Neuronal stem cell (in vitro differentiated cells): ENCODE measurements at regions not wholly inside any gene's neighbourhood (a gene's known extent, or its start where the extent isn't known, plus 50 kb on each side); places are given as distances from the start of the nearest gene placed in this dataset.
A peak's percentile ranks its signal among the peaks of the same experiment; 100 is the strongest.

ENCODE experiments used
- DNase-seq: peaks from one replicate; pipeline ENCODE4 v3.0.0-alpha.2; 2013; ENCODE audit warnings: low spot score
- H2AFZ ChIP-seq: one replicate; pipeline ENCODE4 v1.6.1; 2013; ENCODE audit warnings: mild to moderate bottlenecking, low read length, inconsistent platforms
- H2AK5ac ChIP-seq: 2 replicates; pipeline ENCODE4 v1.6.1; 2013; ENCODE audit warnings: low read depth, mild to moderate bottlenecking, inconsistent platforms, low read length, moderate library complexity, mixed read lengths
- H2BK120ac ChIP-seq: 2 replicates; pipeline ENCODE4 v1.6.1; 2013; ENCODE audit warnings: low read depth, mild to moderate bottlenecking, inconsistent platforms, low read length, moderate library complexity, mixed read lengths
- H2BK12ac ChIP-seq: one replicate; pipeline ENCODE4 v1.6.1; 2013; ENCODE audit warnings: low read length, inconsistent platforms
- H2BK15ac ChIP-seq: 2 replicates; pipeline ENCODE4 v1.6.1; 2013; ENCODE audit warnings: mild to moderate bottlenecking, low read length, inconsistent platforms, mixed read lengths
- H2BK5ac ChIP-seq: one replicate; pipeline ENCODE4 v1.6.1; 2013; ENCODE audit warnings: inconsistent platforms, mild to moderate bottlenecking, low read length, moderate library complexity
- H3K14ac ChIP-seq: one replicate; pipeline ENCODE4 v1.6.1; 2013; ENCODE audit warnings: low read length, inconsistent platforms
- H3K18ac ChIP-seq: 2 replicates; pipeline ENCODE4 v1.6.1; 2013; ENCODE audit warnings: low read length, inconsistent platforms
- H3K23ac ChIP-seq: 2 replicates; pipeline ENCODE4 v1.6.1; 2013; ENCODE audit warnings: low read depth, mild to moderate bottlenecking, mixed read lengths, low read length, inconsistent platforms; ENCODE audit not compliant: poor library complexity
- H3K27ac ChIP-seq: replicated peaks from 3 replicates; pipeline ENCODE4 v1.5.1; 2013; ENCODE audit warnings: low read length, inconsistent platforms
- H3K27me3 ChIP-seq, 3 experiments: 2 replicates each; pipeline ENCODE4 v1.6.1; 2013; ENCODE audit warnings: low read length in 3 of 3, mild to moderate bottlenecking in 2 of 3, inconsistent platforms in 1 of 3, low read depth in 1 of 3, mixed read lengths in 1 of 3, moderate library complexity in 1 of 3; ENCODE audit not compliant: control insufficient read depth in 3 of 3, insufficient read depth in 3 of 3
- H3K36me3 ChIP-seq, 2 donors: replicated peaks in 1 of 2; 2 replicates each; pipeline ENCODE4 v1.6.1; 2013; ENCODE audit warnings: low read length in 2 of 2; ENCODE audit not compliant: control insufficient read depth in 2 of 2, insufficient read depth in 2 of 2
- H3K4ac ChIP-seq: 2 replicates; pipeline ENCODE4 v1.6.1; 2013; ENCODE audit warnings: inconsistent platforms, mild to moderate bottlenecking, low read length, moderate library complexity
- H3K4me1 ChIP-seq, 2 donors: 1 replicate in 1 of 2; 2 replicates in 1 of 2; pipeline ENCODE4 v1.6.1; 2013; ENCODE audit warnings: low read length in 2 of 2, low read depth in 1 of 2; ENCODE audit not compliant: control insufficient read depth in 2 of 2, insufficient read depth in 1 of 2
- H3K4me2 ChIP-seq: one replicate; pipeline ENCODE4 v1.6.1; 2013; ENCODE audit warnings: mild to moderate bottlenecking, low read length, inconsistent platforms; ENCODE audit not compliant: insufficient read depth, poor library complexity, severe bottlenecking
- H3K4me3 ChIP-seq, 2 donors: 2 replicates each; pipeline ENCODE4 v1.5.1; 2013; ENCODE audit warnings: low read length in 2 of 2, mild to moderate bottlenecking in 2 of 2, inconsistent platforms in 1 of 2, moderate library complexity in 1 of 2
- H3K79me1 ChIP-seq: one replicate; pipeline ENCODE4 v1.6.1; 2013; ENCODE audit warnings: low read depth, mild to moderate bottlenecking, inconsistent platforms, low read length, moderate library complexity
- H3K9ac ChIP-seq: one replicate; pipeline ENCODE4 v1.6.1; 2013; ENCODE audit warnings: mild to moderate bottlenecking, low read depth, low read length, inconsistent platforms; ENCODE audit not compliant: poor library complexity
- H3K9me3 ChIP-seq, 2 donors: replicated peaks in 1 of 2; 2 replicates each; pipeline versions ENCODE3 to v1.6.1; 2013; ENCODE audit warnings: low read length in 2 of 2, mild to moderate bottlenecking in 2 of 2, inconsistent platforms in 1 of 2, low read depth in 1 of 2, mixed read lengths in 1 of 2, moderate library complexity in 1 of 2; ENCODE audit not compliant: control insufficient read depth in 2 of 2, insufficient read depth in 1 of 2
- H4K8ac ChIP-seq: one replicate; pipeline ENCODE4 v1.6.1; 2013; ENCODE audit warnings: low read depth, mild to moderate bottlenecking, inconsistent platforms, low read length, moderate library complexity
- H4K91ac ChIP-seq: one replicate; pipeline ENCODE4 v1.6.1; 2013; ENCODE audit warnings: low read length, low read depth, mild to moderate bottlenecking, inconsistent platforms; ENCODE audit not compliant: poor library complexity
- WGBS, 2 donors: extraction: QIAGEN DNeasy Blood & Tissue Kit; methylation state at CpG; one replicate each; pipeline ENCODE4 v1.1.7; 2013; ENCODE audit warnings: missing lambda C conversion rate in 2 of 2, mixed read lengths in 1 of 2; ENCODE audit not compliant: insufficient read length in 2 of 2, insufficient replicate concordance in 1 of 2; ENCODE audit errors: extremely low coverage in 2 of 2; 5-methylcytosine and 5-hydroxymethylcytosine counted together

GRCh38 chr2:189379731-189380261 is 61.5 kb upstream of the WDR75 start:
- Histone ChIP-seq H3K9me3 (peaks cover 0 to 3% of the 10 kb centered on the region in 2 donors), H3K9ac (no peak overlapping the region), H4K8ac (no peak overlapping the region), H3K27ac (no peak overlapping the region), H3K18ac (no peak overlapping the region), H2AFZ (peak overlapping the region; percentile 11), H3K27me3 (no peaks in the 10 kb centered on the region), H2BK120ac (no peak overlapping the region), H3K4ac (no peak overlapping the region), H2BK15ac (no peak overlapping the region), H2BK5ac (no peak overlapping the region), H3K4me1 (peaks cover 0 to 4% of the 10 kb centered on the region in 2 donors), H3K23ac (no peak overlapping the region), H2AK5ac (no peak overlapping the region), H3K4me3 (no peak overlapping the region), H3K79me1 (no peaks in the 10 kb centered on the region), H3K14ac (no peak overlapping the region), H2BK12ac (no peak overlapping the region), H4K91ac (no peak overlapping the region), H3K4me2 (no peak overlapping the region), H3K36me3 (no peaks in the 10 kb centered on the region)
- no peak for DNase-seq
- no CpG with 5 or more reads among the region's 1 CpG for WGBS, 2 donors

GRCh38 chr2:189382668-189383067 is 58.6 kb upstream of the WDR75 start:
- H3K18ac ChIP-seq: no peak overlapping the region
- no peak overlapping the region for H2BK5ac ChIP-seq
- H3K4me1 ChIP-seq: peaks cover 0 to 2% of the 10 kb centered on the region in 2 donors
- H3K36me3 ChIP-seq: no peaks in the 10 kb centered on the region
- no peaks in the 10 kb centered on the region for H3K27me3 ChIP-seq
- no peak overlapping the region for H3K14ac ChIP-seq
- H3K79me1 ChIP-seq: no peaks in the 10 kb centered on the region
- no peak overlapping the region for H4K8ac ChIP-seq
- H3K23ac ChIP-seq: no peak overlapping the region
- H3K27ac ChIP-seq: no peak overlapping the region
- H3K9ac ChIP-seq: no peak overlapping the region
- DNase-seq: no peak
- H3K4ac ChIP-seq: no peak overlapping the region
- no peak overlapping the region for H4K91ac ChIP-seq
- H3K4me3 ChIP-seq: no peak overlapping the region
- H2BK15ac ChIP-seq: no peak overlapping the region
- no peak overlapping the region for H2BK12ac ChIP-seq
- H3K9me3 ChIP-seq: peaks cover 0 to 3% of the 10 kb centered on the region in 2 donors
- no peak overlapping the region for H2AFZ ChIP-seq
- no peak overlapping the region for H2AK5ac ChIP-seq
- no peak overlapping the region for H2BK120ac ChIP-seq
- no peak overlapping the region for H3K4me2 ChIP-seq

GRCh38 chr2:189386741-189387140 is 54.5 kb upstream of the WDR75 start:
- no peak overlapping the region for H3K4ac ChIP-seq
- H2BK5ac ChIP-seq: no peak overlapping the region
- H3K27ac ChIP-seq: no peak overlapping the region
- no peaks in the 10 kb centered on the region for H3K27me3 ChIP-seq
- no peak overlapping the region for H3K18ac ChIP-seq
- no peak overlapping the region for H2BK12ac ChIP-seq
- H3K4me1 ChIP-seq: no peaks in the 10 kb centered on the region
- peaks cover 0 to 3% of the 10 kb centered on the region in 2 donors for H3K9me3 ChIP-seq
- no CpG with 5 or more reads among the region's 3 CpGs for WGBS, 2 donors
- DNase-seq: no peak
- H3K79me1 ChIP-seq: no peaks in the 10 kb centered on the region
- no peak overlapping the region for H3K14ac ChIP-seq
- no peaks in the 10 kb centered on the region for H3K36me3 ChIP-seq
- H3K9ac ChIP-seq: no peak overlapping the region
- no peak overlapping the region for H3K4me2 ChIP-seq
- no peak overlapping the region for H4K8ac ChIP-seq
- H3K23ac ChIP-seq: no peak overlapping the region
- no peak overlapping the region for H2BK120ac ChIP-seq
- no peak overlapping the region for H2AFZ ChIP-seq
- no peak overlapping the region for H2AK5ac ChIP-seq
- no peak overlapping the region for H3K4me3 ChIP-seq
- H4K91ac ChIP-seq: no peak overlapping the region
- H2BK15ac ChIP-seq: no peak overlapping the region

- H3K23ac ChIP-seq: no peak overlapping the region
- no peak overlapping the region for H3K27ac ChIP-seq
- no peak overlapping the region for H3K14ac ChIP-seq
- no peaks in the 10 kb centered on the region for H3K79me1 ChIP-seq
- H4K8ac ChIP-seq: no peak overlapping the region
- WGBS, 2 donors: no CpG with 5 or more reads among the region's 3 CpGs
- H3K4me3 ChIP-seq: no peak overlapping the region
- no peak overlapping the region for H2AK5ac ChIP-seq
- H3K4me2 ChIP-seq: no peak overlapping the region
- H2BK120ac ChIP-seq: no peak overlapping the region
- H3K9ac ChIP-seq: no peak overlapping the region
- no peak overlapping the region for H2BK15ac ChIP-seq
- H2BK12ac ChIP-seq: no peak overlapping the region
- no peak overlapping the region for H2BK5ac ChIP-seq
- H3K36me3 ChIP-seq: no peaks in the 10 kb centered on the region
- H3K27me3 ChIP-seq: no peaks in the 10 kb centered on the region
- no peak for DNase-seq
- no peak overlapping the region for H4K91ac ChIP-seq
- no peak overlapping the region for H3K18ac ChIP-seq
- H3K4me1 ChIP-seq: peaks cover 3 to 4% of the 10 kb centered on the region in 2 donors
- no peak overlapping the region for H2AFZ ChIP-seq
- no peaks in the 10 kb centered on the region for H3K9me3 ChIP-seq
- H3K4ac ChIP-seq: no peak overlapping the region
Measured at GRCh38 chr2:189391201-189391600, 50.1 kb upstream of the WDR75 start.
